RCC 7860 (cell line): ENCODE measurements at regions not wholly inside any gene's neighbourhood (a gene's known extent, or its start where the extent isn't known, plus 50 kb on each side); places are given as distances from the start of the nearest gene placed in this dataset.

Source experiments
- DNase-seq: peaks from one replicate; pipeline ENCODE4 v3.0.0-alpha.2; 2015; ENCODE audit warnings: low spot score
- FAIRE-seq: peaks from 2 replicates; lab custom pipeline; 2012; peaks lifted over from hg19 to GRCh38; lab: Jason Lieb, UNC

GRCh38 chr5:160175438-160176218, 53.7 kb upstream of the FABP6 start:
- peak; percentile 58 for DNase-seq
- FAIRE-seq = no peak

GRCh38 chr5:160174780-160175437, 54.4 kb upstream of the FABP6 start:
- DNase-seq (no peak), FAIRE-seq (no peak)

- no peak for FAIRE-seq
- DNase-seq = no peak
Observed at GRCh38 chr5:160174290-160174689, 55.0 kb upstream of the FABP6 start.

GRCh38 chr5:160171666-160172065, 52.4 kb upstream of the PWWP2A start:
- DNase-seq = no peak

GRCh38 chr5:160169326-160169725, 50.1 kb upstream of the PWWP2A start:
- DNase-seq (no peak), FAIRE-seq (no peak)

More at GRCh38 chr5:160171666-160172065, 52.4 kb upstream of the PWWP2A start:
- no peak for FAIRE-seq
